Natural killer cell (primary cell): ENCODE measurements at regions not wholly inside any gene's neighbourhood (a gene's known extent, or its start where the extent isn't known, plus 50 kb on each side); places are given as distances from the start of the nearest gene placed in this dataset.

ENCODE experiments used
- ATAC-seq, 3 donors: fragments of 150-1000 bp in 2 of 3; fragments of 200-7000 bp in 1 of 3; cut with Tn5 transposase; 1 replicate in 1 of 3; 2 replicates in 2 of 3; pipeline ENCODE4 v1.10.0; 2021; ENCODE audit warnings: mild to moderate bottlenecking in 2 of 3, moderate library complexity in 2 of 3
- DNase-seq, 2 donors: peaks; one replicate each; pipeline versions ENCODE4 v3.0.0 to v3.0.0-alpha.2; 2013 to 2021; ENCODE audit warnings: mixed read lengths in 1 of 2
- H3K27ac ChIP-seq: one replicate; pipeline ENCODE4 v1.5.1; 2013; ENCODE audit warnings: mild to moderate bottlenecking, low read length
- H3K27me3 ChIP-seq: one replicate; pipeline ENCODE4 v1.6.1; 2013; ENCODE audit warnings: low read length; ENCODE audit not compliant: control insufficient read depth, insufficient read depth
- H3K36me3 ChIP-seq: one replicate; pipeline ENCODE4 v1.6.1; 2013; ENCODE audit warnings: low read length; ENCODE audit not compliant: control insufficient read depth, insufficient read depth
- H3K4me1 ChIP-seq: one replicate; pipeline ENCODE4 v1.6.1; 2013; ENCODE audit warnings: low read length; ENCODE audit not compliant: control insufficient read depth, insufficient read depth
- H3K4me3 ChIP-seq: one replicate; pipeline ENCODE4 v1.5.1; 2013; ENCODE audit warnings: low read length
- H3K9me3 ChIP-seq: one replicate; pipeline ENCODE4 v1.6.1; 2013; ENCODE audit warnings: low read length; ENCODE audit not compliant: control insufficient read depth, insufficient read depth
- H3K27ac Mint-ChIP-seq, 2 donors: one replicate each; pipeline ENCODE4 v1.8.0; 2022; ENCODE audit warnings: mild to moderate bottlenecking in 2 of 2, mixed read lengths in 2 of 2, moderate library complexity in 1 of 2
- H3K27me3 Mint-ChIP-seq, 2 donors: one replicate each; pipeline ENCODE4 v1.8.0; 2022; ENCODE audit warnings: low read depth in 2 of 2, mixed read lengths in 2 of 2
- H3K36me3 Mint-ChIP-seq: one replicate; pipeline ENCODE4 v1.8.0; 2022; ENCODE audit warnings: mixed read lengths
- H3K4me1 Mint-ChIP-seq, 2 donors: one replicate each; pipeline ENCODE4 v1.8.0; 2022; ENCODE audit warnings: mixed read lengths in 2 of 2
- H3K4me3 Mint-ChIP-seq: one replicate; pipeline ENCODE4 v1.8.0; 2022; ENCODE audit warnings: mild to moderate bottlenecking, moderate library complexity, mixed read lengths
- H3K9me3 Mint-ChIP-seq, 2 donors: one replicate each; pipeline ENCODE4 v1.8.0; 2022; ENCODE audit warnings: mixed read lengths in 2 of 2
- WGBS: methylation state at CpG from one replicate; pipeline ENCODE4 v1.1.7; 2013; ENCODE audit warnings: missing lambda C conversion rate; ENCODE audit not compliant: insufficient coverage; 5-methylcytosine and 5-hydroxymethylcytosine counted together
- intact Hi-C: fragments of 100-400 bp; cut with micrococcal nuclease; formaldehyde crosslinking; loops from one replicate; pipeline ENCODE4 v1.14.2; 2022
- TF ChIP-seq, protein P1 (sequence below): fragments of 200-600 bp; IDR thresholded peaks from one replicate; pipeline ENCODE4 v1.8.0; 2022; ENCODE audit warnings: antibody characterized with exemption

DNA sequence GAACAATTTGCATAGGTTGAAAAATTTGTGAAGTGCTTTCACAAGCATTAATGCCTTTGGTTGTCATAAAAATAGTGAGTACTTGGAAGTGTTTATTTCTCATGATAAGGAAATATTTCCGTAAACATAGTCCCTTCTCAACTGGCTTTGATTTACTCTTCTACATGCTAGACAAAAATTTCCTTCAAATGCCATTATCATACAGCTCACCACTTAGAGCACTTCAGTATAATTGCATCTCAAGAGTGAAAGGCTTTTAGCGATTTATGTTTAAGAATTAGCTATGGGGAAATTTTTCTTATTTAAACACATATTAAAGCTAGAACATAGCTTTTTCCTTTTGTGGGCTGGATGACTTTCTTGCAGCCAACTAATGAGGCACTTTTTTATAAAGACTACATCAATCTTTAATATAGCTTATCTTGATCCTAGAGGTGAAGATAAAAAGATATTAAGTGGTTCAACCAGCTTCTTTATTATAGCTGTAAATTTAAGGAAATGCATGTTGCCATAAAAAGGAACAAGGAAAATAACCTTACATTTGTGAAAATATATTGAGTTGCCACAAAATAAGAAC lies 656.8 kb downstream of the SLITRK6 start:
- Histone ChIP-seq H3K9me3 (peaks cover 5% of the 10 kb centered on the region), H3K27me3 (no peaks in the 10 kb centered on the region), H3K36me3 (no peaks in the 10 kb centered on the region), H3K27ac (no peak overlapping the region), H3K4me1 (no peaks in the 10 kb centered on the region), H3K4me3 (no peak overlapping the region)
- H3K27ac Mint-ChIP-seq = no peak overlapping the region
- WGBS = 100% methylated on average over 1 of the region's 2 CpGs
- DNase-seq = no peak
- no peak for ATAC-seq
- H3K4me1 Mint-ChIP-seq = no peaks in the 10 kb centered on the region
- H3K4me3 Mint-ChIP-seq = no peak overlapping the region
- H3K9me3 Mint-ChIP-seq = peaks cover 10 to 24% of the 10 kb centered on the region in 2 donors
- intact Hi-C loops = no loop called here
- no peaks in the 10 kb centered on the region for H3K27me3 Mint-ChIP-seq
- TF ChIP-seq, protein P1, sequence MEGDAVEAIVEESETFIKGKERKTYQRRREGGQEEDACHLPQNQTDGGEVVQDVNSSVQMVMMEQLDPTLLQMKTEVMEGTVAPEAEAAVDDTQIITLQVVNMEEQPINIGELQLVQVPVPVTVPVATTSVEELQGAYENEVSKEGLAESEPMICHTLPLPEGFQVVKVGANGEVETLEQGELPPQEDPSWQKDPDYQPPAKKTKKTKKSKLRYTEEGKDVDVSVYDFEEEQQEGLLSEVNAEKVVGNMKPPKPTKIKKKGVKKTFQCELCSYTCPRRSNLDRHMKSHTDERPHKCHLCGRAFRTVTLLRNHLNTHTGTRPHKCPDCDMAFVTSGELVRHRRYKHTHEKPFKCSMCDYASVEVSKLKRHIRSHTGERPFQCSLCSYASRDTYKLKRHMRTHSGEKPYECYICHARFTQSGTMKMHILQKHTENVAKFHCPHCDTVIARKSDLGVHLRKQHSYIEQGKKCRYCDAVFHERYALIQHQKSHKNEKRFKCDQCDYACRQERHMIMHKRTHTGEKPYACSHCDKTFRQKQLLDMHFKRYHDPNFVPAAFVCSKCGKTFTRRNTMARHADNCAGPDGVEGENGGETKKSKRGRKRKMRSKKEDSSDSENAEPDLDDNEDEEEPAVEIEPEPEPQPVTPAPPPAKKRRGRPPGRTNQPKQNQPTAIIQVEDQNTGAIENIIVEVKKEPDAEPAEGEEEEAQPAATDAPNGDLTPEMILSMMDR = no peak
- no peaks in the 10 kb centered on the region for H3K36me3 Mint-ChIP-seq

DNA sequence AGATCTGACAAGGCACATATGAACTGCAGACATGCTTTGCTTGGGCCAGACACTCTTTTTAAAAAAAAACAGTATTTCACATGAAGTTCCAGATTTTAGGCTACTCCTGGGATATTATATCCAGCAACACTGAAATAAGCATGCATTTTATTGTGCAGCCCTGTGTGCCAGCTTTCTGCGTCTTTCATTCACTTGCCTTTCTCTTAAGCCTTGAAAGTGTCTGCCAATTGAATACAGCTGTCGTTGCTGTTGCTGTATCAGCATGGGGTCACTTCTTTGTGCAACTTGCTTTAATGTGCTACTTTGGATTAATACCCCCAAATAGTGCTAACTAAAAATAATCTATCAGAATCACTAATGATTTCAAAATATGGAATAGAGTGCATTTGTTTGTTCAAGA lies 657.8 kb downstream of the SLITRK6 start:
- 86% methylated on average over 2 of the region's 2 CpGs for WGBS
- no peak overlapping the region for H3K27ac Mint-ChIP-seq
- no peaks in the 10 kb centered on the region for H3K4me1 Mint-ChIP-seq
- Histone ChIP-seq H3K27me3 (no peaks in the 10 kb centered on the region), H3K4me3 (no peak overlapping the region), H3K36me3 (no peaks in the 10 kb centered on the region), H3K4me1 (no peaks in the 10 kb centered on the region), H3K9me3 (peaks cover 5% of the 10 kb centered on the region), H3K27ac (no peak overlapping the region)
- peaks cover 10 to 21% of the 10 kb centered on the region in 2 donors for H3K9me3 Mint-ChIP-seq
- no peaks in the 10 kb centered on the region for H3K36me3 Mint-ChIP-seq
- DNase-seq (no peak), ATAC-seq (no peak)
- no peak overlapping the region for H3K4me3 Mint-ChIP-seq
- TF ChIP-seq, protein P1 = no peak
- intact Hi-C loops = no loop called here
- no peaks in the 10 kb centered on the region for H3K27me3 Mint-ChIP-seq

DNA sequence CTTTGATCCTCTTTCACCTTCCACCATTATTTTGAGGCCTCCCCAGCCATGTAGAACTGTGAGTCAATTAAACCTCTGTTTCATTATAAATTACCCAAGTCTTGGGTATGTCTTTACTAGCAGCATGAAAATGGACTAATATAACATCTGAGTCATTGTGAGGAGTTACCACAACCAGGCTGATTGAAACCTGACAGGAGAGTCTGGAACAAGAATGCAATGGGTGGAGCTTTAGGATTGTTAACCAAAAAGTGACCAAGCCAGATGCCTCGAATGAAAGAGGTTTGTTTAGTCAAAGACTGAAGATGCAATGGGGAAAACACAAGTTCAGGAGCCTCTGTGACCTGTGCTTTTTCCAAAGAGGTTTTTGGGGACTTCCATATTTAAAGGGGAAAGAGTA lies 659.0 kb downstream of the SLITRK6 start:
- TF ChIP-seq, protein P1 = no peak
- DNase-seq (no peak), ATAC-seq (no peak)
- Histone ChIP-seq H3K36me3 (no peaks in the 10 kb centered on the region), H3K4me3 (no peak overlapping the region), H3K9me3 (peaks cover 5% of the 10 kb centered on the region), H3K27ac (no peak overlapping the region), H3K27me3 (no peaks in the 10 kb centered on the region), H3K4me1 (no peaks in the 10 kb centered on the region)
- intact Hi-C loops = no loop called here
- WGBS = 53% methylated on average over 1 of the region's 1 CpG
- Mint-ChIP-seq H3K9me3 (peaks cover 10 to 21% of the 10 kb centered on the region in 2 donors), H3K4me1 (no peaks in the 10 kb centered on the region), H3K27ac (no peak overlapping the region), H3K4me3 (no peak overlapping the region), H3K36me3 (no peaks in the 10 kb centered on the region), H3K27me3 (no peaks in the 10 kb centered on the region)

DNA sequence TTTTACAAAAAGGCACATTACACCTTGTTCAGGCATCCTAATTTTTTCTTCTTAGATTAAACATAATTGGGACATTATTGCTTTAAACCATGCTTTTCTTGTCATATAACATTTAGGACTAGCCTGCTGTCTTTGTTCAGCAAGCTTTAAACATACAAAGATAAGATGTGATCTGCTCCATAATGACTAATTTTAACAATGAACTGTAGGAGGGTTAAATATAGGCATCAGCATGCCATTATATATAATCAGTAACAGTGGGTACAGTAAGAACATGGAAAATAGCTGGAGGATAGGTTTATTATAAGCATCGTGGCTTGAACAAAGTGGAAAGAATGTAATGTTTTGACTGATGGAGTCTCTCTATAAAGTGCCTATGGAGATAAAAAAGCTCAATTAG lies 661.7 kb downstream of the SLITRK6 start:
- Mint-ChIP-seq H3K4me1 (no peaks in the 10 kb centered on the region), H3K27me3 (no peaks in the 10 kb centered on the region), H3K4me3 (no peak overlapping the region), H3K27ac (no peak overlapping the region), H3K36me3 (no peaks in the 10 kb centered on the region), H3K9me3 (peaks cover 9 to 19% of the 10 kb centered on the region in 2 donors)
- TF ChIP-seq, protein P1 = no peak
- no peaks in the 10 kb centered on the region for H3K27me3 ChIP-seq
- H3K9me3 ChIP-seq = peaks cover 5% of the 10 kb centered on the region
- no peak overlapping the region for H3K27ac ChIP-seq
- ATAC-seq (no peak), DNase-seq (no peak)
- H3K36me3 ChIP-seq = no peaks in the 10 kb centered on the region
- WGBS = 88% methylated on average over 1 of the region's 1 CpG
- intact Hi-C loops = no loop called here
- H3K4me3 ChIP-seq = no peak overlapping the region
- H3K4me1 ChIP-seq = no peaks in the 10 kb centered on the region
